ENCODE measurements at regions not wholly inside any gene's neighbourhood (a gene's known extent, or its start where the extent isn't known, plus 50 kb on each side); places are given as distances from the start of the nearest gene placed in this dataset.

GRCh38 chr20:4483486-4483885 lies 202.8 kb upstream of the PRNP start:
- Histone ChIP-seq H3K9me2 (ENCODE audit: insufficient read depth, low read length) (no peaks in the 10 kb centered on the region), H3K9me3 (ENCODE audit: low read length) (no peaks in the 10 kb centered on the region), H3K9ac (ENCODE audit: low read length) (no peak overlapping the region), H4K20me1 (ENCODE audit: insufficient read depth) (no peaks in the 10 kb centered on the region), H3K27me3 (ENCODE audit: insufficient read depth, low read depth, low read length) (no peaks in the 10 kb centered on the region), H3K4me2 (ENCODE audit: low read length) (no peak overlapping the region), H3K79me2 (replicated peaks; ENCODE audit: insufficient read depth, low read length) (no peaks in the 10 kb centered on the region), H2AFZ (ENCODE audit: low read depth, low read length) (no peak overlapping the region), H3K4me3 (ENCODE audit: low read length) (no peak overlapping the region), H3K36me3 (ENCODE audit: insufficient read depth, low read length) (no peaks in the 10 kb centered on the region), H3K27ac (ENCODE audit: low read length) (no peak overlapping the region), H3F3A (ENCODE audit: insufficient read depth, low read length, poor library complexity, severe bottlenecking) (no peaks in the 10 kb centered on the region)
- no peak for TF ChIP-seq EZH2 (IDR thresholded peaks at IDR 0.05; ENCODE audit: borderline replicate concordance, insufficient read depth, low read length, poor library complexity, severe bottlenecking)
- no peak for TF ChIP-seq MXI1 (conservative IDR thresholded peaks at IDR 0.05; ENCODE audit: poor library complexity, severe bottlenecking)
- TF ChIP-seq, protein P1, sequence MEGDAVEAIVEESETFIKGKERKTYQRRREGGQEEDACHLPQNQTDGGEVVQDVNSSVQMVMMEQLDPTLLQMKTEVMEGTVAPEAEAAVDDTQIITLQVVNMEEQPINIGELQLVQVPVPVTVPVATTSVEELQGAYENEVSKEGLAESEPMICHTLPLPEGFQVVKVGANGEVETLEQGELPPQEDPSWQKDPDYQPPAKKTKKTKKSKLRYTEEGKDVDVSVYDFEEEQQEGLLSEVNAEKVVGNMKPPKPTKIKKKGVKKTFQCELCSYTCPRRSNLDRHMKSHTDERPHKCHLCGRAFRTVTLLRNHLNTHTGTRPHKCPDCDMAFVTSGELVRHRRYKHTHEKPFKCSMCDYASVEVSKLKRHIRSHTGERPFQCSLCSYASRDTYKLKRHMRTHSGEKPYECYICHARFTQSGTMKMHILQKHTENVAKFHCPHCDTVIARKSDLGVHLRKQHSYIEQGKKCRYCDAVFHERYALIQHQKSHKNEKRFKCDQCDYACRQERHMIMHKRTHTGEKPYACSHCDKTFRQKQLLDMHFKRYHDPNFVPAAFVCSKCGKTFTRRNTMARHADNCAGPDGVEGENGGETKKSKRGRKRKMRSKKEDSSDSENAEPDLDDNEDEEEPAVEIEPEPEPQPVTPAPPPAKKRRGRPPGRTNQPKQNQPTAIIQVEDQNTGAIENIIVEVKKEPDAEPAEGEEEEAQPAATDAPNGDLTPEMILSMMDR (IDR thresholded peaks at IDR 0.05; ENCODE audit: poor library complexity, severe bottlenecking), result no peak
- TF ChIP-seq SMC3 (conservative IDR thresholded peaks at IDR 0.05; ENCODE audit: poor library complexity), result no peak
- TF ChIP-seq EP300 (conservative IDR thresholded peaks at IDR 0.05; ENCODE audit: poor library complexity, severe bottlenecking), result no peak
- no peak for TF ChIP-seq REST (IDR thresholded peaks at IDR 0.05; ENCODE audit: borderline replicate concordance)
- no peak for TF ChIP-seq RAD21 (conservative IDR thresholded peaks at IDR 0.05)
- TF ChIP-seq TAF1 (IDR thresholded peaks at IDR 0.05; ENCODE audit: low read depth), result no peak
- no peak for TF ChIP-seq POLR2AphosphoS5 (IDR thresholded peaks at IDR 0.05)

GRCh38 chr20:4480104-4480503 lies 206.2 kb upstream of the PRNP start:
- no peak overlapping the region for H3K4me3 ChIP-seq (ENCODE audit: low read length)
- no peak overlapping the region for H3K27ac ChIP-seq (ENCODE audit: low read length)
- H3F3A ChIP-seq (ENCODE audit: insufficient read depth, low read length, poor library complexity, severe bottlenecking), result no peaks in the 10 kb centered on the region
- no peak overlapping the region for H3K4me2 ChIP-seq (ENCODE audit: low read length)
- H3K27me3 ChIP-seq (ENCODE audit: insufficient read depth, low read depth, low read length), result peaks cover 3% of the 10 kb centered on the region
- no peak for TF ChIP-seq SMC3 (conservative IDR thresholded peaks at IDR 0.05; ENCODE audit: poor library complexity)
- TF ChIP-seq, protein P1 (IDR thresholded peaks at IDR 0.05; ENCODE audit: poor library complexity, severe bottlenecking), result no peak
- no peak for TF ChIP-seq RAD21 (conservative IDR thresholded peaks at IDR 0.05)
- no peak for TF ChIP-seq TAF1 (IDR thresholded peaks at IDR 0.05; ENCODE audit: low read depth)
- TF ChIP-seq MXI1 (conservative IDR thresholded peaks at IDR 0.05; ENCODE audit: poor library complexity, severe bottlenecking), result no peak
- TF ChIP-seq POLR2AphosphoS5 (IDR thresholded peaks at IDR 0.05), result no peak
- no peak for TF ChIP-seq REST (IDR thresholded peaks at IDR 0.05; ENCODE audit: borderline replicate concordance)
- no peak for TF ChIP-seq EZH2 (IDR thresholded peaks at IDR 0.05; ENCODE audit: borderline replicate concordance, insufficient read depth, low read length, poor library complexity, severe bottlenecking)
- TF ChIP-seq EP300 (conservative IDR thresholded peaks at IDR 0.05; ENCODE audit: poor library complexity, severe bottlenecking), result no peak
- no peaks in the 10 kb centered on the region for H3K36me3 ChIP-seq (ENCODE audit: insufficient read depth, low read length)
- H2AFZ ChIP-seq (ENCODE audit: low read depth, low read length), result no peak overlapping the region
- H3K9ac ChIP-seq (ENCODE audit: low read length), result no peak overlapping the region
- H3K9me2 ChIP-seq (ENCODE audit: insufficient read depth, low read length), result no peaks in the 10 kb centered on the region
- no peaks in the 10 kb centered on the region for H3K9me3 ChIP-seq (ENCODE audit: low read length)
- H3K79me2 ChIP-seq (replicated peaks; ENCODE audit: insufficient read depth, low read length), result no peaks in the 10 kb centered on the region
- no peaks in the 10 kb centered on the region for H4K20me1 ChIP-seq (ENCODE audit: insufficient read depth)
